ENCODE measurements at regions not wholly inside any gene's neighbourhood (a gene's known extent, or its start where the extent isn't known, plus 50 kb on each side); places are given as distances from the start of the nearest gene placed in this dataset.
"Not testable (repeated sequence)": the region's sequence is repeated elsewhere in the genome, so short reads cannot be mapped to it uniquely, and the experiment has no call there.

GRCh38 chr9:78436873-78437272 is 139.9 kb downstream of the PSAT1 start:
- no peak overlapping the region for H3K4me2 ChIP-seq
- no peak overlapping the region for H3K27ac ChIP-seq
- no peak overlapping the region for H3K4me3 ChIP-seq
- no peaks in the 10 kb centered on the region for H3K36me3 ChIP-seq
- H4K20me1 ChIP-seq, result no peaks in the 10 kb centered on the region
- H3K27me3 ChIP-seq, result no peaks in the 10 kb centered on the region
- H3K9me3 ChIP-seq, result peaks cover 1% of the 10 kb centered on the region
- no peaks in the 10 kb centered on the region for H3K4me1 ChIP-seq
- TF ChIP-seq Cebpa-rat (IDR thresholded peaks at IDR 0.05), result no peak
- no peak overlapping the region for H3K9ac ChIP-seq

DNA sequence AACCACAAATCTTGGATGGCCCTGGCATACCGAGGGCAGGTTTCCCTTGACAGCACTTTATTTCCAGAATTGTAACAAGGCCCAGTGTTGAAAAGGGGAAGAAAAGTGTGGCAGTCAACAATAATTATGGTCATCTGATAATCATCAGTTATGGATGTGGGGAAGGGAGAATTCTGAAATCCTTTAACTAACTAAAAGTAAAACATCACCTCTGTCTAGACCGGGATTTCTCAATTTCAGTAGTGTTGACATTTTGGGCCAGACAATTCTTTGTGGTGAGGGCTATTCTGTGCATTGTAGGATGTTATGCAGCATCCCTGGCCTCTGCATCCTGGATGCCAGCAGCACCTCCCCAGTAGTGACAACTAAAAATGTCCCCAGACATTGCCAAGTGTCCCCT is 140.4 kb downstream of the PSAT1 start:
- Histone ChIP-seq H3K36me3 (no peaks in the 10 kb centered on the region), H4K20me1 (no peaks in the 10 kb centered on the region), H3K27me3 (no peaks in the 10 kb centered on the region), H3K4me1 (no peaks in the 10 kb centered on the region), H3K4me2 (no peak overlapping the region), H3K27ac (no peak overlapping the region), H3K9me3 (peaks cover 5% of the 10 kb centered on the region), H3K9ac (no peak overlapping the region), H3K4me3 (no peak overlapping the region)
- TF ChIP-seq Cebpa-rat (IDR thresholded peaks at IDR 0.05), result no peak

GRCh38 chr9:78437806-78438205 is 140.9 kb downstream of the PSAT1 start:
- Histone ChIP-seq H3K4me1 (no peaks in the 10 kb centered on the region), H3K4me3 (no peak overlapping the region), H3K9ac (no peak overlapping the region), H3K36me3 (no peaks in the 10 kb centered on the region), H3K4me2 (no peak overlapping the region), H3K27ac (no peak overlapping the region), H3K27me3 (no peaks in the 10 kb centered on the region), H3K9me3 (peaks cover 7% of the 10 kb centered on the region), H4K20me1 (no peaks in the 10 kb centered on the region)
- TF ChIP-seq Cebpa-rat (IDR thresholded peaks at IDR 0.05), result no peak

DNA sequence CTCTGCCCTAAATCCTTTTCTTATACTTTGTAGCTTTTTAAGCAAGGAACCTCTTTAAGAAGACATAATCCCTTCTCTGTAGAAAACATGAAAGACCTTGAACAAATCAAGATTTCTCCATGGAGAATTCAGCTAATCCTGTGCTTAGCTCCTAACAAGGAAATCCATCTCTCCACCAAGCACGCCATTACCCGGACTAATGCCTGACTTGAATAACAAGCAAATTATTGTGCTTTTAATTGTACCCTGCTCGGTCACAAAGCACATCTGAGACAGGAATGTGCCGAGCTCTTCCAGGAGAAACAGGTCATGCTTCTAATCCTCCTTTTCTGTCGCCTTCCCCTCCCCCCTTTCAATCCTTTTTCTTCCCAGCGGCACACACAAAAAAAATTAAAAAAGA is 141.3 kb downstream of the PSAT1 start:
- Histone ChIP-seq H3K27ac (no peak overlapping the region), H3K36me3 (no peaks in the 10 kb centered on the region), H3K9ac (no peak overlapping the region), H3K4me3 (no peak overlapping the region), H3K9me3 (peaks cover 7% of the 10 kb centered on the region), H4K20me1 (no peaks in the 10 kb centered on the region), H3K27me3 (no peaks in the 10 kb centered on the region), H3K4me1 (no peaks in the 10 kb centered on the region), H3K4me2 (no peak overlapping the region)
- no peak for TF ChIP-seq Cebpa-rat (IDR thresholded peaks at IDR 0.05)

DNA sequence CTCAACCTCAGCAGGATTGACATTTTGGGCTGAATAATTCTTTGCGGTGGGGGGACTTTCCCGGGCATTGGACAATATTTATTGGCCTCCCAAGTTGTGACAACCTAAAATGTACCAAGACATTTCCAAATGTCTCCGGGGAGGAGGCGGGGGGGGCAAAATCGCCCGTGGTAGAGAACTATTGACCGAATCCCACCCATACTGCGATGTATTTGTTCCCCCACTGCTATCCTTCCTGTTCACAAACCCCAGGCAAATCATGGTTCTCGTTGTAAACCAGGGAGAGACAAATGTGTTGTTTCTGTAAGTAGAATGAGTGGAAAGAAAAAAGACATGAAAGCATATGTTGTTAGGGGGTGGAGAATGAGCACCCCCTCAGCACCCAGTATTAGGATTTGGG is 141.9 kb downstream of the PSAT1 start:
- H3K4me2 ChIP-seq, result no peak overlapping the region
- no peak overlapping the region for H3K9ac ChIP-seq
- no peak overlapping the region for H3K27ac ChIP-seq
- H4K20me1 ChIP-seq, result no peaks in the 10 kb centered on the region
- peaks cover 5% of the 10 kb centered on the region for H3K4me1 ChIP-seq
- H3K27me3 ChIP-seq, result no peaks in the 10 kb centered on the region
- H3K4me3 ChIP-seq, result no peak overlapping the region
- TF ChIP-seq Cebpa-rat (IDR thresholded peaks at IDR 0.05), result no peak
- no peaks in the 10 kb centered on the region for H3K36me3 ChIP-seq
- H3K9me3 ChIP-seq, result peaks cover 7% of the 10 kb centered on the region

DNA sequence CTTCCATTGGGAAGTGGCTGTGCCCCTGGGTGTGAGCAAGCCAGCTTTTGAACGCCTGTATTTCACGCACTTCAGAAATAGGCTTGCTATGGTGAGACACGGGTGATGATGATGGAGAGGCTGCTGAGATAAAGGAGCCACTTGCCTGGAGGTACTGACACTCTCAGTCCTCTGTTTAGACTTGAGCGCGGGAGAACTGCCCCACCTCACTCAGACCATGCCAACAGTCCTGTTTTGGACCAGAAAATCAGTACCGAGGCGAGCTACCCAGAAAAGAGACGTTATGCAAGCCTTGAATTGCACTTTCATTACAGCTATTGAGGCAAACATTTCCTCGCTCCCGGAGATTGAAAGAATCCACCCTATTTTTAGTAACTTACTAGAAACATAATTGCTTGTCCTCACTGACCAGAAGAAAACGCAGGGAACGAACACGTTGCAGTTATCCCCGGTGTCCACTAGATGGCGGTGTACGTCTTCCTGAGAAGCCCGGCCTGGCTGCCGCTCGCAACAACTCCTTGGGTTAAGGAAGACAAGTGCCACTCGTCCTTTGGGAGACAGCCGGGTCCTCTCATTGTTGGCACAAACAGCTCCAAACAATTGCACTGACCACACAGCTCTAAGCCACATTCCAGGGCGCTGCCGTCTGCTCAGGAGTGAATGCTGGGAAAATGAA is 142.4 kb downstream of the PSAT1 start:
- H3K36me3 ChIP-seq, result no peaks in the 10 kb centered on the region
- H3K4me3 ChIP-seq, result no peak overlapping the region
- no peak overlapping the region for H3K9ac ChIP-seq
- no peak for TF ChIP-seq Cebpa-rat (IDR thresholded peaks at IDR 0.05)
- H3K27ac ChIP-seq, result no peak overlapping the region
- no peaks in the 10 kb centered on the region for H4K20me1 ChIP-seq
- H3K4me2 ChIP-seq, result peak overlapping the region; percentile 39; the same call in 1 of the 2 replicates
- H3K9me3 ChIP-seq, result peaks cover 7% of the 10 kb centered on the region
- no peaks in the 10 kb centered on the region for H3K27me3 ChIP-seq
- H3K4me1 ChIP-seq, result peaks cover 10% of the 10 kb centered on the region

DNA sequence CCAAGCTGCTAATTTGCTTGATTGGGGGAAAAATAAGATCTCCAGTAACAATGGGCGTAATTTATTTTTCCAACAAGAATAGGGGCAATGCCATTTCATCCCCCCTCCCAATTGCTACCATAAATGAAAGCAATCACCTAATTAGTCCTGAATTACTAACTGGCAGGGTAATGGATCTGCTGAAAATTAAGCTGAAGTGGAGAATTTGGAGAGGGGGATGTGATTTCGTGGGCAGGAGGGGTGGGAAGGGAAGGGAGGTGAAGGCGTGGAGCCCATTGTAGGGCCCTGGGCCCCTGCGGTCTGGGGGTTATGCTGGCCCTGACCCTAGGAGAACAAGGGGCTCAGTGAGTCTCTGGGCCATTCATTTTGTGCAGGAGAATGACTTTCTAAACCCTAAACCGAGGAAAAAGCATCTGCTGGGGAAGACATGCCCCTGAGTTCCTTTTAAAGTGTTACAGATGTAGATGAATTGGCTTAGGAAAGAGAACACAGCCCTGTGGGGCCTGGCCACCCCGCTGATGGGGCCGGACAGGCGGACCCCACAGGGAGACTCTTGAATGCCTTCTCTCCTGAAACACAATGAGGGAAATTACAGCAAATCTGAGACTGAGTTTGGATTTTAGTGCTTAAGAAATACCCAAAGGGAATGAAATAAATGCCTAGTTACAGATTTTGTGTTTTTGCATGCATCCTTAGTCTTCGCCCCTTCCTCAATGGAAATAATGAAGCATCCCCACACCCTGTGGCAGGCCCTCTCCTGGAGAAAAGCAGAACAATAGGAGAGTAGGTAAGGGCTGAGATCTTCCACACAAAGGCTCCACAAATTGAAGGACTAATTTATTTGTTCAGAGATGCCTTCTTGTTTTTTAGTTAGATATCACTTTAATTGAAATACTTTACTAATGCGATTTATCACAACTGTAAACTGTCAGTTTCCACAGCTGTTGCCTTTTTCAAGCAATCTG is 143.2 kb downstream of the PSAT1 start:
- Histone ChIP-seq H3K27me3 (no peaks in the 10 kb centered on the region), H3K27ac (no peak overlapping the region), H3K4me3 (no peak overlapping the region), H3K4me2 (peak overlapping the region; percentile 39; the same call in 1 of the 2 replicates), H4K20me1 (no peaks in the 10 kb centered on the region), H3K4me1 (peaks cover 15% of the 10 kb centered on the region), H3K36me3 (no peaks in the 10 kb centered on the region), H3K9me3 (peaks cover 7% of the 10 kb centered on the region), H3K9ac (no peak overlapping the region)
- TF ChIP-seq Cebpa-rat (IDR thresholded peaks at IDR 0.05), result no peak

DNA sequence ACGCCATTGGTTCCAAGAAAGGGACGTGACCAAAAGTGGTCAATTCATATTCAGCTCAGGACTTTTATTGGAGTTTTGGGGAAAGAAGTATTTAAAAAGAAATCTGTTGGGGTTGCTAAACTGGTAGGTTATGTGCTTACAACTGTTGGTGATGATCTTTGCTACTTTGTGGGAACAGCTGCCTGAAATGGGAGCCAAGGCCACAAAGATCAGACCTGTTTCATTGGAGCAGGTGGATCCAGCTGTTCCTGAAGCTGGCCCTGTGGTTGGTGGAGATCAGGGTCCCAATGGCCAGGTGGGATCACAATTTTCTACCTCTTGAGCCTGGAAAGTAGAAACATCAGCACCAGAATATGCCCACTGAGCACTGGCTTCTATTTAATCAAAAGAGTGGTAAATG is 144.5 kb downstream of the PSAT1 start:
- no peaks in the 10 kb centered on the region for H3K27me3 ChIP-seq
- no peak for TF ChIP-seq Cebpa-rat (IDR thresholded peaks at IDR 0.05)
- no peak overlapping the region for H3K27ac ChIP-seq
- no peak overlapping the region for H3K9ac ChIP-seq
- H3K36me3 ChIP-seq, result no peaks in the 10 kb centered on the region
- peaks cover 15% of the 10 kb centered on the region for H3K4me1 ChIP-seq
- H3K9me3 ChIP-seq, result peaks cover 7% of the 10 kb centered on the region
- H4K20me1 ChIP-seq, result no peaks in the 10 kb centered on the region
- no peak overlapping the region for H3K4me2 ChIP-seq
- no peak overlapping the region for H3K4me3 ChIP-seq

- Histone ChIP-seq H3K9me3 (peaks cover 7% of the 10 kb centered on the region), H3K4me2 (no peak overlapping the region), H3K27ac (no peak overlapping the region), H3K4me1 (peaks cover 15% of the 10 kb centered on the region), H3K36me3 (no peaks in the 10 kb centered on the region), H3K4me3 (no peak overlapping the region), H3K27me3 (no peaks in the 10 kb centered on the region), H4K20me1 (no peaks in the 10 kb centered on the region), H3K9ac (no peak overlapping the region)
- no peak for TF ChIP-seq Cebpa-rat (IDR thresholded peaks at IDR 0.05)
Measured at GRCh38 chr9:78441822-78442431, 145.0 kb downstream of the PSAT1 start.

GRCh38 chr9:78442577-78442976 is 145.7 kb downstream of the PSAT1 start:
- H3K4me3 ChIP-seq, H3K27ac ChIP-seq, H4K20me1 ChIP-seq, H3K27me3 ChIP-seq, H3K4me2 ChIP-seq, H3K9ac ChIP-seq, H3K36me3 ChIP-seq: not testable (repeated sequence)
- Histone ChIP-seq H3K4me1 (peaks cover 15% of the 10 kb centered on the region), H3K9me3 (peaks cover 12% of the 10 kb centered on the region)

Data from BLaER1 (cell line).